Stimulated activated CD8-positive, alpha-beta memory T cell treated with anti-CD3 and anti-CD28 coated beads, Interleukin-7, amount 100 ng/mL, for 48 hours (primary cell): ENCODE measurements at regions not wholly inside any gene's neighbourhood (a gene's known extent, or its start where the extent isn't known, plus 50 kb on each side); places are given as distances from the start of the nearest gene placed in this dataset.

Experiments
- DNase-seq, 2 donors: peaks; one replicate each; pipeline ENCODE4 v3.0.0-alpha.2; 2020; ENCODE audit warnings: low read depth in 1 of 2; ENCODE audit errors: extremely low read depth in 1 of 2

DNA sequence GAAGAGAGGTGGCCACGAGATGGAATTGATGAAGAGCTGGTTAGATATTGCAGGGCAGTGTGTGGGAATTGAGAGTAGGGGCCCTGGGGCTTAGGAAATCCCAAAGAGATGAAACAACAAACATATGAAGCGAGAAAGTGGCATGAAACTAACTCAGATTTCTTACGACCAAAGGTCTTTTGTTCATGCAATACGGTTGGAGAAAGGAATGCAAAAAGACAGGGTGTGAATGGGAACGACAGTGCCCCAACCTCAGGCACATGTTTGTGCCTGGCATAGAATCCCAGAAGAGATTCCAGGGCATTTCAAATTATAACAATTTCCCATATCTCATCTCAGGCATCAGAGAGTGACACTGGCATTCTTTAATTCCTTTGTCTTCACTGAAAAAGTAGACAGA is 199.2 kb downstream of the ACTL7B start:
- DNase-seq: no peak

DNA sequence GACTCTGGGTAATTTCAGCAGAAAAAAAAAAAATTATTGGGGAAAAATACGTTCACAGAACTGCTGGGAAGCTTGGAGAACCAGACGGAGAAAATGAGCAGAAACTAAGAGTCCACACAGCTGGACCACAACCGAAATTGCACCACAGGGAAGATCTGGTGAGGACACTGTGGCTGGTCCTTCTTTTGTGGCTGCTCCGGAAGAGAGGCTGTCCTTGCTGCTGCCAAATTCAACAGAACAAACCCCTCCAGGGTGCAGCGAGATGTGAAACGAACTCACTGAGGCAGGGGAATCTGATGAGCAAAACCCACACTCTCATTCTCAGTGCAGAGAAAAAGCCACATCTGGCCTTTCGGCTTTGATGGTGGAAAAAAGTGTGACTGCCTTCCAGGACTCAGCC is 200.0 kb downstream of the ACTL7B start:
- no peak for DNase-seq

DNA sequence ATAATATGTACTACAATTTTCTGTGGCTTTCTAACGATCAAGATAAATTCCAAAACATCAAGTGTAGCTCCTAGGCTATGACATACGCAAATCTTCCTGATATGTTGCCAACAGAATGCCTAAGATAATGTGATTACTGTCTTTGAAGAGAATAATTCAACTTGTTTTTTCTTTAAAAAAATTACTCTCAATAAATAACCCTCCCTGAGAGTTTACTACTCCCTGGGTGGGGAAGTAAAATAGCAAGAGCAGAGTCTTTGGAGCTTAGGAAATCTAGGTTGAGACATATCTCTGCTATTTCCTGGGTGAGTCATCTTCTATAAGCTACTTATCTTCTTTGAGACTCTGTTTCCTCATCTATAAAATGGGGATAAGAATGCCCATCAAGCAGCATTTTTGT is 201.2 kb downstream of the ACTL7B start:
- no peak for DNase-seq

DNA sequence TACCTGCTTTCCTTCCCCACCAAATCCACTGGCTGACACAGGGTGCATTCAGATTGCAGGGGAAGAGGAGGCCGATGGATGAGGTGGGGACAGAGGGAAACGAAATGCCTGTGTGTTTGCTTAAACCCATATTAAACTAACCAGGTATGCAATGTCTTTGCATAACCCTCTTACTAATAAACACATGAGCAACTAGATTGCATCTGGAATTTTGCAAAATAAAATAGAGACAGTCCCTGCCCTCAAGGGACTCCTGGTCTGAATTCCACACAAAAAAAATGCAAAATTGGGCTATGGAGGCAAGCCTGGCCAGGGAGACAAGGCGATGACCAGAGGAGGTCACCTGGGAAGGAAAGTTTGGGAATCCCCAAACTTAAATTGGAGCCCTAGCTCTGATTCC is 202.9 kb downstream of the ACTL7B start:
- no peak for DNase-seq

DNA sequence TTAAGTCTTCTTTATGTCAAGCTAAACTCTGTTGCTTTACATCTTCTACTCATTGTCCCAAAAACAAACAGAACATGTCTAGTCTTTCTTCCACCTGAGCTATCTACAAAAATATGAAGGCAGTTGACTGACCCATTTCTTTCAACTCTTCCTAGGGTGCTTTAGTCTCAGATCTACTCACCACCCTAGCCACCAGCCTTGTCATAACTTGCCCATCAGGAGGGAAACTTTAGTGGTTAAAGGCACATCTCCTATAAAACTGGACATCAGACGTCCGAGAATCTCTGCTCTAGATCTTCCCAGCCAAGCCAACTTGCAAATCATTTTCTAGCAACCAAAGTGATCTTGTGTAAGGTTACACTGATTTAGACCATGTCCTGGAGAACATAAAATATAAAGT is 205.0 kb downstream of the ACTL7B start:
- no peak for DNase-seq

DNA sequence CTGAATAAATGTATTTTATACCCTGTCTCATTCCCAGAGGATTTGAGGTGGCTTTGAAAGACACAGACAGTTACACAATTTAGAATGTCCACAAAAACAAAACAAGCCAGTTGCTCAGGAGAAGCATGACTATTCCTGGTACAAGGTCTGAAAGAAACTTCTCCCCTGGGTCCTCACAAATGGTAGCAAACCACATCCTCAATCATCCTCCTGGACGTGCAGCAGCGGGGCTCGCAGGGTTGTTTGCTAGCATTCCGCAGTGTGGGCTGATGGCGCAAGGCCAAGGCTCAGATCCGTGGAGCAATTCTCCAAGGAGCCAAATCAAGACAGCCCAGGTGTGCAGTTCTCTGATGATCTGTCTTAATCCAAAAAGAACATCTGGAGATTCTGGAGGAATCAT is 210.3 kb downstream of the ACTL7B start:
- no peak for DNase-seq

DNA sequence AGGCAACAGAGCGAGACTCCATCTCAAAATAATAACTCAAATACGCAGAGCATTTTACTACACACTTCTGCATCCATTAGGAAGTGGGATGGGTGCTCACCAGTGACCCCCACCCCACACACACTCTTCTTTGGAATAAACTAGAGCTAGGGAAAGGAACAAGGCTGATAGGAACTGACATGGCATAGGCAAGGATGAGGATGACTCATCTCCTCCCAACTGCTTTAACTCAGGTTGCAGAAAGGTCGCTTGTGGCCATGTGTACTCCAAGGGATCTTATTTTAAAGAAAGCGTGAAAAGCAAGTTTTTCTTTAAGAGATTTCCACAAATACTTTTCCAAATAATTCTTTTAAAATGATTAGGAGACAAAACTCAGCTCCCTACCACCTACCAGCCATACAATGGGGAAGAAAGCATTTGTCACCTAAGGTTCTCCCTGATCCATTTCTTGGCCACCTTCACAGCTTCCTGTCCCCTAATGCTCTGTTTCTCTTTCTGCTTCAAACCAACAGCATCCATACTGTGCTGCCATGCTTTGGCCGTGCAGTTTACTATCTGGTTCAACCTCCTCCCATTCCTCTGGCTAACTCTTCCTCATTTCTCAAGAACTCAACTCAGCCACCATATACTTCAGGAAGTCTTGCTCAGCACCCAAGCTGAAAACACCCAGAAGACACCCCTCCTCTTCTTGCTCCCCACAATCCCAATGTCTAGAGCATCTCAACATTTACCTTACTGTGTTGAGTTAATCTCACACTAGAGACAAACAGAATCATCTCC is 211.9 kb downstream of the ACTL7B start:
- no peak for DNase-seq

DNA sequence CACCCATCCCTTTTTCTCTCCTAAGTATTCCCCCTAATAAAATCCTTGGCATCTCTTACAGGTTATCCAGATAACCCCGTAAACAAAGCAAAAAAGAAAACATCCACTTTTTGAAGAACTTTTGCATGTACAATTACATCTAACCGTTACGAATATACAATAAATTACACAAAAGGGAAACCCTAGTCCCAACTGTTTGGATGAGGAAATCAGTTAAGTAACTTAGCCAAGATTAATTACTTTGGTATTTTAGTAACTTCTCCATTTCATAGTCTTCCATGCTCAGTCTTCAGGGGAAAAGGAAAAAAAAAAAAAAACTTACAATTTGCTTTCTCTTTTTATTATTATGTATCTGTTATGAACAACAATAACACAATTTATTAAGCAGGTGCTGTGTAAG is 212.9 kb downstream of the ACTL7B start:
- no peak for DNase-seq

DNA sequence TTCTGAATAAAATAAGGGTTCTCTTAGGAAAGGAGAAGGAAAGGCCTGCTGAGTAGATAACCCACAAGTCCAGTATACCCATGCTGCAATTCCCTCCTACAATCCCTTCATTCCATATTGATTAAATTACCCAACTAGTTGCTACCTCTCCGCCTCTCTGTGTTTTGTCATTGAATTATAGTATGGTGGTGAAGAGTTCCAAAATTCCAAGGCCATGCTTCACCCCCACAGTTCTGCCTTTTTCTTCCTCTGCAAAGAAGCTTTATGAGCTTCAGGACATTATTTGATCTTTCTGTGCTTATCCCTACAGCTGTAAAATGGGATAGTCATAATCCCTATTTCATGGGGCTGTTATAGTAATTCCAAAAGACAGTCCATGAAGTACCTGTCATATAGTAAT is 215.6 kb downstream of the ACTL7B start:
- DNase-seq: no peak

DNA sequence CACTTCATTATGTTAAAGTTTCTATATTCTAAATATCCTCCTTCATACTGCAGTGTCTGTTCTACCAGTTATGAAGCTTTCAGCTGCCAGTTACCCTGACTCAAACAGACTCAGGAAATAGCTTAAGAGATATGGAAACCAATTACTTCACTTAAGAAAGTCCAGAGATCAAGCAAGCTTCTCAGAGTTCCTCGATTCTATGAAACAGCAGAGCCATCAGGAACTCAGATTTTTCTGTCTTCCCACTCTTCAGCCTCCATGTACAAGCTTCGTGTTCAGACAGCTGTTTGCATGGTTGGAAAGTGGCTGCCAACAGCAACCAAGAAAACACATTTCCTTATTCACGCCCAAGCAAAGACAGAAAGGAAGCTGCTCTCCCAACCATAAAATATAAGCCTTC is 216.1 kb downstream of the ACTL7B start:
- no peak for DNase-seq

DNA sequence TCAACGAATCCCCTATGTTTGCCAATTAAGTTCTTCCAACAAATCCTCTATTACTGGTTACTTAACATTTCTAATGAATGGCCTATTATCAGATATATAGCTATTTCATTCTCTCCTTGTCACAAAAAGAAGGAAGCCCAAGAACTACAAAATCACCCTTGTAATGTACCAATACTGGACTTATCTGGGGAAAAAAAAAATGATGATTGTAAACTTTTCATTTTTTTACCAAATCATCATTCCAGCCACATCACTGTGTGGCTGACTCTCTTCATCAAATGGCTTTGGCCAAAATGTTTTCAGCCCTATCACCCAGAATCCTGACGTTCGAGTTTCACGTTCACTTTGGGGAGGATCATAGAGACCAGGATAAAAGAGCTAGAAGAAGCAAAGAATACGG is 216.7 kb downstream of the ACTL7B start:
- no peak for DNase-seq

DNA sequence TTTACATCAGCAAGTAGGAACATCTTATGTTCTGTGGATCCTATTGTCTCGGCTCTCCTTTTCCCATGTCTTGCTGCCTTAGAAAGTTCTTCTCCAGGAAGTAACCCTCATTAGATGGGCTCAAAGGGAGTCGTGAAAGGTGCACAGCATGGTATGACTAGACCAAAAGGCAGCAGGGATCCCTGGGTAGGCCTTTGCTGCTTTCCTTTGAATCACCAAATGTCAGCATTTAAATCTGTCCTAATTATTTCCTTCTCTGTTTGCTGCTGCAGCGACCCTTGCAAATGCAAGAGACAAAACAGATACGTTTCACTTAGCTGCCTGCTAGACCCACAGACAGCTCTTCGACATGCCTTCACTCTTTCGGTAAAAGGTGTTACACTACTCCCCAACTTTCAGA is 218.4 kb downstream of the ACTL7B start:
- no peak for DNase-seq

DNA sequence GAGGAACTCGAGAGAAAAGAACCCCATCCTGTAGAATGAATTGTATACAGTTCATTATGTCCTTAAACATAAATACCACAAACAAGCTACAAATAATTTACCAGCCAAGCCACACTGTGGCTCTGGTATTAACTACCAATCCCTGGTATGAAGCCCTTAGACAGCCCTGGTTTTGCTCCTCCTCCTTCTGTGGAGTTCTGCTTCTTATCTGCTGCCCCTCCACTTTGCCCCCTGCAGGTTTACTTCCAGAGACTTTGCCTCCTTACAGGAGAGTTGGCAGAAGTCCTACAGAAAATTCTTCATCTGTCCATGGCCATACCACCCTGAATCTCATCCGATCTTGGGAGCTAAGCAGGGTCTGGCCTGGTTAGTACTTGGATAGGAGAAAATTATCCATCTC is 219.8 kb downstream of the ACTL7B start:
- no peak for DNase-seq

DNA sequence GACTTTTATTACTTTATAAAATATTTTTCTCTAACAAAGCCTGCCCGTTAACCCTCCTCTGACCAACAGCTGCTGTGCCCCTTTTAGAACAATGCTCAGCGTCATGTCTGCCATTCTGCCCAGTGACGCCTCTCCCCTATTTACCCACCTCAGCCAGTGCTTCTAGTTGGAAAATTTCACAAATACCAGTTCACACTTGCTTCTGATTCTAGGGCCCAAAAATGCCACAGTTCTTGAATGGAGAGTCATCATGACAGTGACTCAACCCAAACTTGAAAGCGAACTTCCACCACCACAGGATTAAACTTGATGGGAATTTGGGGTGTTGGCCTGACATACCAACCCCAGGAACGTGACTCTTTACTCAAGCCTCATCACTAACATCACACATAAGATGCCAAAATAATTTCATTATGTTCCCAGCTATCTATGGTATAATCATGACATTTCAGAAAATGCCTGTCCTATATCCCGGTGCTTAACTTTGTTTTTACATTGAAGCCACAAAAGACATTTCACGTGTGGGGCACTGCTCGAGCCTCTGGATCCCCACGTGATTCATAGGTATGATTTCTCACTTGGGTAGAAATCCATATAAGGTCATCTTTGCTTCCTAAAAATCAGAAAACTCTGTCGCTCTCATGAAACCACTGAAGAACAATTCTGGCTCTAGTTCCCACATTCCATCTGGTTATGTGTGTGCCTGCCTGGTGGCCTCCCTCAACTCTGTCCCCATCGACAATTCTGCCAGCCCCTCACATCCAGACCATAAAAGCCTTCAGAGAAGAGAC is 220.9 kb downstream of the ACTL7B start:
- DNase-seq: no peak

DNA sequence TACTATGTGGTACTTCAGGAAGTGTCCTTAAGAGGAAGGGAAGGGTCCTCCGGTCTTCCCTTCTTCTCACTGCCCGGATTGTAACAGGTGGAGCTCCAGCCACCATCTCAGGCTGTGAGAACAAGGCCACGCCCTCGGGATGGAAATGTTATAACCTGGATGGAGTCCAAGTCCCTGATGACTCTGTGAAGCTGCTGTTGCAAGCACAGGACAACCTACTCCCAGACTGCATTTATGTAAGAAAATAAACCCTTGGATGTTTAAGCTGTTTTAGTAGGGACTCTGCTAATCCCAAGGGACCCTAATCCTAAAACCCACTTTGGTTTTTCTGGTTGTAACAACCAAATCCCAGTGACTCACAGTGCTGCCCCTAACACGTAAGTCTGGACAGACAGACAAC is 221.6 kb downstream of the ACTL7B start:
- no peak for DNase-seq

DNA sequence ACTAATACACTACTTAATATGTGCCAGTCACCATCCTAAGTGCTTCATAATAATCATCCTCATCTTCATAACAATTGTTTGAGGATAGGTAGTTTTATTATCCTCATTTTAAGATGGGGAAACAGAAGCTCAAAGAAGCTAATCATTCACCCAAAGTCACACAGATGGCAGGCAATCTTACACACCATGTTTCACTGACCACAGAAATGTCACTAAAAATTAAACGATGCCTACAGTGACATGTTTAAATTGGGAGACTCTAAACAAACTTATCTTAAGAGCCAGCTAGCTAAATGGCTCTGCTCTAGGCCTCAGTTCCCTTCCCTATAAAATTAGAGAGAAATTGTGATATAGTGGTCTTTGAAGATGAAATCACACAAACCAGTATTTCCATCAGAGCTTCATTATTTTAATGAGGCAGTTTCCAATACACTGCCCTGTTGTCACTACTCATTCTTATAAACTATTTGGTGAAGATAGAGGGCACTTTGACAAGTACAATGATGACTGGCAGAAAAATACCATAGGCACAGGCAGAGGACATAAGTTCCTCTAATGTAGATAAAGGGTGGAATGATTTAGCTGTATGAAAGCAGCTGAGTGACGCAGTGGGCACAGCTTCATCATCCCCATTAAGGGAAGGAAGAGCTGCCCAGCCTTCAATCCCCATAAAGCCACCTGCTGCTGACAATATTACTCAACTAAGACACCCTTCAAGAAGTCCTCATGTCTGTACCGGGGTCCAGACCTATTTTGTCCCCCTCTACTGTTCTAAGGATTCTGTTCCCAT is 224.1 kb downstream of the ACTL7B start:
- no peak for DNase-seq

DNA sequence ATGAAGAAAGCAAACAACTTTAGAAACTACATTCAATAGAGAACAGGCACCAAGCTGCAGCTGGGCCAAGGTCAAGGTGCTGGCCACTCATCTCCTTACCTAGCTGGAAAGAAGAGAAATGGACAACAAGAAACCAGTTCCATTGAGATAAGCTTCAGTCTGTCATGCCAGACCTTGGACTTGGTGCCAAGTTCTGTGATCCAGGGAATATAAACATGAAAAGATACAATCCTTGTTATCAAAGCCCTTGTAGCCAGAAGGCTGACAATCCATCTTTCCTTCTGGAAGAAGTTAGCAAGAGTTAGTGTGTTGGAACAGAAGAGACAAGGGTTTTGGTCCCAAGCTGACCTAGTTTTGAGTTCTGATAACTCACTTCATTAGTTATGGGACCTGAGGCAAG is 227.5 kb downstream of the ACTL7B start:
- no peak for DNase-seq

DNA sequence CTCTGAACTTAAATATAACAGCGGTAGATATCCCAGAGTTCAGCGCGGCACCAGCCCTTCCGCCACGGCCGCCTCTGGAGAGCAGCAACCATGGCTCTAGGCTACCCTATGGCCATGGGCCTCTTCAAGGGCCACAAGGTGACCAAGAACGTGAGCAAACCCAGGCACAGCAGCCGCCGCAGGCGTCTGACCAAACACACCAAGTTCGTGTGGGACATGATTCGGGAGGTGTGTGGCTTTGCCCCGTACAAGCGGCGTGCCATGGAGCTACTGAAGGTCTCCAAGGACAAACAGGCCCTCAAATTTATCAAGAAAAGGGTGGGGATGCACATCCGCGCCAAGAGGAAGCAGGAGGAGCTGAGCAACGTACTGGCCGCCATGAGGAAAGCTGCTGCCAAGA is 229.0 kb downstream of the ACTL7B start:
- no peak for DNase-seq

DNA sequence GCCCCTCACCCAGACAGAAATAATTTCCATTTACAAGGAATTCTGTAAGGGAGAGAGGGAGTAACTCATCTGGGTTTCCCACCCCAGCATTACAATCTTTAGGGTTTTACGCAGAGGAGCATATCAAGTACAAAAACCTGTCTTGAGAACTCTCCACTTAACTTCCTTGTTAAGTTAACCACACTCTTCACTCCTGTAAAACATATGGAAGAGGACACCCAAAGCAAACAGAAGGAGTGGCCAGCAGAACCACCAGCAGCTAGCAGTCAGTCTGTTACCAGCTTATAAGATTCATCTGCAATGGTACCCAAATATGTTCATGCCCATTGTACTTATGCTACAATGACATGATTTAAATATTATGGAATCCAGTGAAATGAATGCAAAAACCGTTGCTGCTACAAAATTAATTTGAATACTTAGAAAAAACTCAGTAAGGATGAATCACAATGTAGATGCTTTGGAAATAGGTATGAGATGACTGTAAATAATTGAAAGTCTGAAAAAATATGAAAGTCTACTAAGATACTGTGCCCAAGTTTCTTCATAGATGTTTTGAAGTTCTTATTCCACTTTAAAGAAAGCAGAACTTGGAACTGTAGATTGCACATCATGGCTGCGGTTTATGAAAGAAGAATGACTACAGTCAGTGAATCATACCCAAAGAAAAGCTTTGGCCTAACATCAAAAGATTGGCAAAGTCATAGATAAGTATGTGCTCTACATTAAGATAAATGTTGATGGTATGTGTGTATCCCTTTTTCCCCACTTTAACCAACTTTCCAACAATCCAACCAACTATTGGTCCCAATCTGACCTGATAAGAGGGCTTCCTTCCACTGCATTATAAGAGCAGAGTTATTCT is 233.6 kb downstream of the ACTL7B start:
- no peak for DNase-seq

DNA sequence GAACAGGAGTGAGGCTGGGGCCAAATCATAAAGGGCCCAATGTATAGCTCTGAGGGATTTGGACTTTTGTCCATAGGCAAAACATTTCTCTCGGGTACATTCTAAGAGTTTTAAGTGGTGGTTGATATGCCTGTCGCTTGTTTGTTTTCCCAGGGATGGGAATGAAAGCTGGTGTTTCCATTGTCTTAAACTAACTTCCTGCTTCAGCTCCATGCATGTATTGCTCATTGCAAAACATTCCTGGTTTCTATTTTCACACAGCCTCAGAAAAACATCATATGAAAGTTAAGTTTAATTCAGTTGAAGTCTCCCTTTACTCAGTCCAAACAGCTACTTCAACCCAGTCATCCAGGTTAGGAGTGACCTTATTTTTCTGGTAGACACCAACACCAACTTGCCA is 235.0 kb downstream of the ACTL7B start:
- DNase-seq: no peak
